NT2/D1 (cell line): ENCODE measurements at regions not wholly inside any gene's neighbourhood (a gene's known extent, or its start where the extent isn't known, plus 50 kb on each side); places are given as distances from the start of the nearest gene placed in this dataset.
A peak's percentile ranks its signal among the peaks of the same experiment; 100 is the strongest.

ENCODE experiments used
- DNase-seq: peaks from one replicate; pipeline ENCODE4 v3.0.0-alpha.2; 2011; ENCODE audit warnings: low read depth, low spot score
- H3K27me3 ChIP-seq: 2 replicates; pipeline ENCODE4 v1.6.0; 2011; ENCODE audit warnings: mild to moderate bottlenecking; ENCODE audit not compliant: insufficient read length, insufficient read depth
- H3K36me3 ChIP-seq: 2 replicates; pipeline ENCODE4 v1.6.1; 2011; ENCODE audit warnings: mild to moderate bottlenecking, low read length, mixed read lengths; ENCODE audit not compliant: insufficient read depth, insufficient read length
- H3K4me1 ChIP-seq: 2 replicates; pipeline ENCODE4 v1.5.1; 2011; ENCODE audit not compliant: insufficient read depth, insufficient read length
- H3K4me3 ChIP-seq: 2 replicates; pipeline ENCODE4 v1.5.1; 2011; ENCODE audit warnings: low read depth; ENCODE audit not compliant: insufficient read length
- H3K9ac ChIP-seq: 2 replicates; pipeline ENCODE4 v1.6.0; 2011; ENCODE audit warnings: low read depth; ENCODE audit not compliant: insufficient read length
- H3K9me3 ChIP-seq: 2 replicates; pipeline ENCODE4 v1.5.1; 2011; ENCODE audit warnings: mild to moderate bottlenecking, low read length; ENCODE audit not compliant: insufficient read depth
- SUZ12 ChIP-seq: IDR thresholded peaks from 2 replicates; pipeline ENCODE4 v1.6.1; 2011; ENCODE audit not compliant: insufficient read length, insufficient read depth; ENCODE audit errors: extremely low read depth
- YY1 ChIP-seq: IDR thresholded peaks from 2 replicates; pipeline ENCODE4 v1.6.1; 2011; ENCODE audit not compliant: insufficient read length, insufficient read depth
- ZNF274 ChIP-seq: IDR thresholded peaks from 2 replicates; pipeline ENCODE4 v1.6.1; 2011; ENCODE audit warnings: mild to moderate bottlenecking, low read depth, low read length

- H3K4me1 ChIP-seq = no peaks in the 10 kb centered on the region
- no peaks in the 10 kb centered on the region for H3K27me3 ChIP-seq
- H3K9ac ChIP-seq = no peak overlapping the region
- no peak overlapping the region for H3K4me3 ChIP-seq
- H3K9me3 ChIP-seq = no peaks in the 10 kb centered on the region
- DNase-seq = peak; percentile 49
- no peaks in the 10 kb centered on the region for H3K36me3 ChIP-seq
- no peak for TF ChIP-seq YY1
- TF ChIP-seq ZNF274 = no peak
- no peak for TF ChIP-seq SUZ12
Measured at GRCh38 chr1:5620997-5621396, 371.2 kb downstream of the NPHP4 start.

- DNase-seq = no peak
- Histone ChIP-seq H3K9ac (no peak overlapping the region), H3K36me3 (no peaks in the 10 kb centered on the region), H3K9me3 (no peaks in the 10 kb centered on the region), H3K4me3 (no peak overlapping the region), H3K27me3 (no peaks in the 10 kb centered on the region), H3K4me1 (no peaks in the 10 kb centered on the region)
- TF ChIP-seq ZNF274 = no peak
- TF ChIP-seq YY1 = no peak
- TF ChIP-seq SUZ12 = no peak
Measured at GRCh38 chr1:5620418-5620817, 371.8 kb downstream of the NPHP4 start.

GRCh38 chr1:5619469-5619868 is 372.8 kb downstream of the NPHP4 start:
- H3K9me3 ChIP-seq = no peaks in the 10 kb centered on the region
- no peak overlapping the region for H3K9ac ChIP-seq
- H3K4me1 ChIP-seq = no peaks in the 10 kb centered on the region
- no peak for DNase-seq
- no peaks in the 10 kb centered on the region for H3K36me3 ChIP-seq
- H3K4me3 ChIP-seq = no peak overlapping the region
- no peaks in the 10 kb centered on the region for H3K27me3 ChIP-seq
- TF ChIP-seq SUZ12 (no peak), YY1 (no peak), ZNF274 (no peak)

DNA sequence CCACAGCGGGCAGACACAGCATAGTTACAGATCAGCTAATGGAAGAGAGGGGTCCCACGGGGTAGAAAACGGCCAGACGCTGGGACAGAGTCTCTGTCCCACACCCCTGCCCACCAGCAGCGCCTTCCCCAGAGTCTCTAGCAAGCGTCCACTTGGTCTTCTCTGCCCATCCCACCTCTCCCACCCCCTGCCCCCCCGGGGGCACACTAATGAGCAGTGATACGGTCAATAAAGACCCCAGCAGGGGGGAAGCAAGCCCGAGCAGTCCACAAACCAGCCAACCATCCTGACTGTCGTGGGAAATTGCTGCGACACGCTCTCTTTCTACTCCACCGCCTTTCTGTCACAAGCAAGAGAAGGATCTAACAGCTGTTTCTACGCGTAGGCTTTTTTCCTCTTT is 374.7 kb downstream of the NPHP4 start:
- DNase-seq = no peak
- no peak overlapping the region for H3K9ac ChIP-seq
- no peak for TF ChIP-seq ZNF274
- no peak for TF ChIP-seq YY1
- no peak for TF ChIP-seq SUZ12
- no peaks in the 10 kb centered on the region for H3K9me3 ChIP-seq
- no peak overlapping the region for H3K4me3 ChIP-seq
- H3K36me3 ChIP-seq = no peaks in the 10 kb centered on the region
- H3K4me1 ChIP-seq = no peaks in the 10 kb centered on the region
- no peaks in the 10 kb centered on the region for H3K27me3 ChIP-seq

- no peaks in the 10 kb centered on the region for H3K4me1 ChIP-seq
- no peak overlapping the region for H3K4me3 ChIP-seq
- TF ChIP-seq ZNF274 (no peak), SUZ12 (no peak), YY1 (no peak)
- no peak overlapping the region for H3K9ac ChIP-seq
- no peaks in the 10 kb centered on the region for H3K27me3 ChIP-seq
- no peaks in the 10 kb centered on the region for H3K36me3 ChIP-seq
- H3K9me3 ChIP-seq = no peaks in the 10 kb centered on the region
- DNase-seq = no peak
Measured at GRCh38 chr1:5617179-5617520, 375.1 kb downstream of the NPHP4 start.

DNA sequence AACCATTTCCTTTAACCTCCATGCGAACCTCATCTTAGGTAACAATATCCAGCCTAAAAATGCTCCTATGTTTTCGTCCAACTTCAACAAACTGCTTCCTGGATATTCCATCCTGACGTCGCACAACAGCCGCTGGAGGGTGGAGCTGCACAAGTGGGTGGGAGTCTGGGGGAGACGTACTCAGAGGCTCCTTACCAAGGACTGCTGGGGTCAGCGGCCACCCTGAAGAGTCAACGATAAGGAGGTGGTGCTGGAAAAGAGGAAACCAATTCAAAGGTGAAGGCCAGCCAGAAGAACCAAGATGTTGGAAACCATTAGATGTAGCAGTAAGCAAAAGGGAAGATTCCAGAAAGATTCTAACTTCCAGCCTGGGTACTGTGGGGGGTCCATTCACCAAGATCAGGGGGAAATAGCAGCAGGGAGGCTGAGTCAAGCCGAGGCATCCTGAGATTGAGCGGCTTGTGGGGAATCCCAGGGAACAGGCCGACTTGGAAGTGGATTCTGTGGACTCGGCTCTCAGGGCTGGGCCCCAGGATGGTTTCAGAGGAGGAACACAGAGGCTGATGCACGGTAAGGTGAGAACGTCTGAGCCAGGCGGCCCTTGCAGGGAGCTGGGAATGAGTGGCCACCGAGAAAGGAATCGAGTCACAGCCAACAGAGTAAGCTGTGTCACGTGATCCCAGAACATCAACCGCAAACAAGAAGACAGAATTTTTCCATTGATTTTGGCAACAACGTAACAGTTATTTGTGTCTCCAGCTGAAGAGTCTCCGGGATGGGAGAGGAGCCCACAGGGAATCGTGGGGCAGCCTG is 375.7 kb downstream of the NPHP4 start:
- no peaks in the 10 kb centered on the region for H3K4me1 ChIP-seq
- no peaks in the 10 kb centered on the region for H3K36me3 ChIP-seq
- no peaks in the 10 kb centered on the region for H3K27me3 ChIP-seq
- no peak overlapping the region for H3K4me3 ChIP-seq
- DNase-seq = no peak
- TF ChIP-seq SUZ12 = no peak
- no peak for TF ChIP-seq ZNF274
- no peak for TF ChIP-seq YY1
- no peak overlapping the region for H3K9ac ChIP-seq
- H3K9me3 ChIP-seq = no peaks in the 10 kb centered on the region

DNA sequence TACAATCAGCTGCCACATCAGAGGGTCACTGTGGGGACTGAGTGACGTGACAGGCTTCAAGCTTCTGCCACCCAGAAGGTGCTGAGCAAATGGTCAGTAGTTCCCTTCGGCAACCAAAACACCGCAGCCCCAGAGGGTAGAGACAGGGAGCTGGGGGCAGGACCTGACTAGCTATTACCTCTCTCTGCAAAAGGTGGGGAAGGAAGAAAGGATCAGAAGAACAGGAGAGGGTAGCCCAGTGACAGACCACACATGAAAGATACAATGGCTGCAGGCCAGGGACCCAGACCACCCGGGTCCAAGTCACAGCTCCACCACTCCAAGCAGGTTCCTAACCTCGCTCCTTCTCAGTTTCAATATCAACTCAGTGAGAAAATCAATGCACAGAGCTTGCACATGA is 377.1 kb downstream of the NPHP4 start:
- Histone ChIP-seq H3K9ac (no peak overlapping the region), H3K4me3 (no peak overlapping the region)
- DNase-seq = no peak

More for the DNA sequence above, 377.1 kb downstream of the NPHP4 start:
- Histone ChIP-seq H3K4me1 (no peaks in the 10 kb centered on the region), H3K9me3 (no peaks in the 10 kb centered on the region), H3K36me3 (no peaks in the 10 kb centered on the region), H3K27me3 (no peaks in the 10 kb centered on the region)
- no peak for TF ChIP-seq YY1
- TF ChIP-seq ZNF274 = no peak
- no peak for TF ChIP-seq SUZ12
